MM.1S (cell line): ENCODE measurements at regions not wholly inside any gene's neighbourhood (a gene's known extent, or its start where the extent isn't known, plus 50 kb on each side); places are given as distances from the start of the nearest gene placed in this dataset.

ENCODE experiments used
- DNase-seq: peaks from one replicate; pipeline ENCODE4 v3.0.0-alpha.2; 2015
- H2AFZ ChIP-seq: fragments of 300-600 bp; sonication (generic); 2 replicates; pipeline ENCODE4 v1.6.0; 2016; ENCODE audit warnings: antibody characterized with exemption, low read length
- H3F3A ChIP-seq: fragments of 300-600 bp; sonication (generic); 2 replicates; pipeline ENCODE4 v1.6.1; 2016; ENCODE audit warnings: mild to moderate bottlenecking, antibody characterized with exemption, low read length, moderate library complexity, mixed read lengths; ENCODE audit not compliant: insufficient read depth
- H3K27ac ChIP-seq: fragments of 300-600 bp; sonication (generic); 2 replicates; pipeline ENCODE4 v1.5.1; 2016; ENCODE audit warnings: mild to moderate bottlenecking, low read length
- H3K27me3 ChIP-seq: fragments of 300-600 bp; sonication (generic); replicated peaks from 2 replicates; pipeline ENCODE4 v1.6.0; 2016; ENCODE audit warnings: low read length; ENCODE audit not compliant: insufficient read depth
- H3K36me3 ChIP-seq: fragments of 300-600 bp; sonication (generic); replicated peaks from 2 replicates; pipeline ENCODE4 v1.6.1; 2016; ENCODE audit warnings: mild to moderate bottlenecking, low read length, mixed read lengths; ENCODE audit not compliant: insufficient read depth
- H3K4me1 ChIP-seq: fragments of 300-600 bp; sonication (generic); 2 replicates; pipeline ENCODE4 v1.6.1; 2016; ENCODE audit warnings: low read length, mixed read lengths
- H3K4me2 ChIP-seq: fragments of 300-600 bp; sonication (generic); 2 replicates; pipeline ENCODE4 v1.6.0; 2016; ENCODE audit warnings: low read depth, low read length
- H3K4me3 ChIP-seq: fragments of 300-600 bp; sonication (generic); 2 replicates; pipeline ENCODE4 v1.5.1; 2016; ENCODE audit warnings: low read length, mixed read lengths
- H3K79me2 ChIP-seq: fragments of 300-600 bp; sonication (generic); 2 replicates; pipeline ENCODE4 v1.6.1; 2016; ENCODE audit warnings: mixed run types, low read length, mixed read lengths
- H3K9ac ChIP-seq: fragments of 300-600 bp; sonication (generic); 2 replicates; pipeline ENCODE4 v1.6.1; 2016; ENCODE audit warnings: low read length, mixed read lengths
- H3K9me2 ChIP-seq: fragments of 300-600 bp; sonication (generic); replicated peaks from 2 replicates; pipeline ENCODE4 v1.6.1; 2016; ENCODE audit warnings: mild to moderate bottlenecking, low read length, mixed read lengths; ENCODE audit not compliant: insufficient read depth
- H3K9me3 ChIP-seq: fragments of 300-600 bp; sonication (generic); replicated peaks from 2 replicates; pipeline ENCODE4 v1.6.1; 2016; ENCODE audit warnings: mild to moderate bottlenecking, low read length, mixed read lengths; ENCODE audit not compliant: insufficient read depth
- H4K20me1 ChIP-seq: fragments of 300-600 bp; sonication (generic); 2 replicates; pipeline ENCODE4 v1.6.1; 2016; ENCODE audit warnings: mild to moderate bottlenecking, low read length, moderate library complexity, mixed read lengths; ENCODE audit not compliant: insufficient read depth
- EZH2 ChIP-seq: fragments of 300-600 bp; sonication (generic); optimal IDR thresholded peaks from 2 replicates; pipeline ENCODE3; 2017; ENCODE audit warnings: low read depth, mild to moderate bottlenecking, antibody characterized with exemption, low read length, mixed read lengths
- EZH2phosphoT487 ChIP-seq: fragments of 300-600 bp; sonication (generic); IDR thresholded peaks from 2 replicates; pipeline ENCODE4 v1.6.1; 2018; ENCODE audit warnings: antibody characterized with exemption, low read length
- TF ChIP-seq, protein P1 (sequence below): fragments of 300-600 bp; sonication (generic); IDR thresholded peaks from 2 replicates; pipeline ENCODE4 v1.5.1; 2016; ENCODE audit warnings: antibody characterized with exemption, low read length, mixed read lengths

DNA sequence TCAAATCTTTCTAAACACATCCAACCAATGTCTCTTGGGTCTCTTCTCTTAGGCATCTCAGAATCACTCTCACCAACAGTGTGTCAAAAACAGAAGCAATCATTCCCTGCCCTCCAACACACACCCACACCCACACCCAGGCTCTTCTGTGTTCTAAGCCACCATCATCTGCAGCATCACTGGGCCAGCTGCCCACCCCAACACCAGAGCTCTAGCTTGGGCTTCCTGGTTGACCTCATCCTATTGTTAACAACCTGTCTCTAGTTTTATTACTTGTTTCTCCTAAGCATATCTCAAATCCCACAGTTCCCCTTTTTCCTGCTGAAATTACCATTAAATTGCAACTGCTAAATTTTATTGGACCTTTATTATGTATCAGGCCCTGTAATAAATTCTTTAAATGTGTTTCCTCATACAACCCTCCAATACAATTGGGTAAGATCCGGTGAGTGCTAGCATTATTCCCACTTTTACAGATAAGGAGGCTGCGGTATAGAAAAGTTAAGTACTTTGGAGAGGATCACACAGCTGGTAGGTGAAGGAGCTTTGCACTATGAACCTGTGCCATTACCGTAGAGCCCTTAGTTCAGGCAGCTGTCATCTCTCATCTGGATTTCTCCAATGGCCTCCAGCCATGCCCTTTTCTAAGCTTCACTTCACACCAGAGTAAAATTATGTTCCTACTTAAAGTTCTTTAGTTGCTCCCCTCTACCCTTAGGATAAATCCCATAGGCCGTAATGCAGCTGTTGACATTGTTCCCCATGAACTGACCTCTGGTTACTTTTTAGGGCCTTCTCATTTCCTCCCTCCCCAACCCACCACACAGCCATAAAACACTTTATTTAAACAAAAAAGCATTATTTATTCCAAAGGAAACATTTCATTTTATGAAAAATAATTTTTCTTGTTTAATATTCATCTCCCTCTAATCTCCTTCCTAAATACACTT, 227.7 kb downstream of the B3GLCT start:
- Histone ChIP-seq H3K27ac (no peak overlapping the region), H3K4me3 (no peak overlapping the region), H3K9me2 (no peaks in the 10 kb centered on the region), H3K9me3 (no peaks in the 10 kb centered on the region), H3F3A (no peaks in the 10 kb centered on the region), H3K4me1 (no peaks in the 10 kb centered on the region), H3K4me2 (no peak overlapping the region), H3K36me3 (no peaks in the 10 kb centered on the region), H3K9ac (no peak overlapping the region), H3K79me2 (no peaks in the 10 kb centered on the region), H3K27me3 (no peaks in the 10 kb centered on the region), H2AFZ (no peak overlapping the region), H4K20me1 (no peaks in the 10 kb centered on the region)
- TF ChIP-seq EZH2 (no peak), EZH2phosphoT487 (no peak)
- TF ChIP-seq, protein P1, sequence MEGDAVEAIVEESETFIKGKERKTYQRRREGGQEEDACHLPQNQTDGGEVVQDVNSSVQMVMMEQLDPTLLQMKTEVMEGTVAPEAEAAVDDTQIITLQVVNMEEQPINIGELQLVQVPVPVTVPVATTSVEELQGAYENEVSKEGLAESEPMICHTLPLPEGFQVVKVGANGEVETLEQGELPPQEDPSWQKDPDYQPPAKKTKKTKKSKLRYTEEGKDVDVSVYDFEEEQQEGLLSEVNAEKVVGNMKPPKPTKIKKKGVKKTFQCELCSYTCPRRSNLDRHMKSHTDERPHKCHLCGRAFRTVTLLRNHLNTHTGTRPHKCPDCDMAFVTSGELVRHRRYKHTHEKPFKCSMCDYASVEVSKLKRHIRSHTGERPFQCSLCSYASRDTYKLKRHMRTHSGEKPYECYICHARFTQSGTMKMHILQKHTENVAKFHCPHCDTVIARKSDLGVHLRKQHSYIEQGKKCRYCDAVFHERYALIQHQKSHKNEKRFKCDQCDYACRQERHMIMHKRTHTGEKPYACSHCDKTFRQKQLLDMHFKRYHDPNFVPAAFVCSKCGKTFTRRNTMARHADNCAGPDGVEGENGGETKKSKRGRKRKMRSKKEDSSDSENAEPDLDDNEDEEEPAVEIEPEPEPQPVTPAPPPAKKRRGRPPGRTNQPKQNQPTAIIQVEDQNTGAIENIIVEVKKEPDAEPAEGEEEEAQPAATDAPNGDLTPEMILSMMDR, result no peak
- no peak for DNase-seq

DNA sequence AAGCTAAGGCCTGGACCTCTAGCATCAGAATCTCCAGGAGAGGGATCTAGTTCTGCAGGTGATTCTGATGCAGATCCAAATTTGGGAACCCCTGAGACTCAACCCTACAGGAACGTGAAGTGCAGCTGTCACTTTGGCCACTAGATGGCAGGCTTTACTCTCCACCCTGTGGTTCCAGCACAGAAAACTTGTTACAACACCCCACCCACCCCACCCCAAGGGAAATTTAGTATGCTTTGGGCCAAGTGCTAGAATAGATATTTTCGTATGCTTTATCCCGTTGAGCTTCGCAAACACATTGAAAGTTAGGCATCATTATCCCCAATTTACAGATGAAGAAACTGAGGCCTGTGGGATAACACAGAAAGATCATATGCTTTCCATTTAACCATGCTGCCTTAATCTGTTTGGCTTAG, 232.0 kb downstream of the B3GLCT start:
- Histone ChIP-seq H3K4me2 (no peak overlapping the region), H3K9me3 (no peaks in the 10 kb centered on the region)

DNA sequence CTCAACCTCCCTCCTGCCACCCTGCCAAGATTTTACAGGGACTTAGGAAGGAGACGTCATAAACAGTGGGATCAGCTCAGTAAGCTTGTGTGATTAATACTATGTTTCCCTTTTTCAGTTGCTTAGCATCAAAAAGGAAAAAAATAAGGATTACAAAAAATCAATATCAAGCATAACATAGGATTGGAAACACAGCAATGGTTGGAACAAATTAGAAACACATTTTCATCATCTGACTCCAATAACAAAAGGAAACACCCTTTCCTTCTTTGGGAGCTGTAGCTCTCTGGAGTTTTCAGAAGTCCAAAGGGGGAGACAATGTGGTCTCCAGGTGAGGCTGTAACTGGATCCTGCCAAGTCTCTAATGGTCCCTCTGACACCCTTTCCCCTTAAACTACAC, 233.4 kb downstream of the B3GLCT start:
- no peaks in the 10 kb centered on the region for H3K9me3 ChIP-seq
- no peaks in the 10 kb centered on the region for H3K9me2 ChIP-seq
- no peaks in the 10 kb centered on the region for H4K20me1 ChIP-seq
- no peak overlapping the region for H3K4me3 ChIP-seq
- no peaks in the 10 kb centered on the region for H3K27me3 ChIP-seq
- TF ChIP-seq, protein P1, result no peak
- TF ChIP-seq EZH2, result no peak
- no peak for TF ChIP-seq EZH2phosphoT487
- H3K4me1 ChIP-seq, result no peaks in the 10 kb centered on the region
- no peak overlapping the region for H3K27ac ChIP-seq
- no peak overlapping the region for H3K9ac ChIP-seq
- H3F3A ChIP-seq, result no peaks in the 10 kb centered on the region
- no peaks in the 10 kb centered on the region for H3K36me3 ChIP-seq
- no peak overlapping the region for H2AFZ ChIP-seq
- H3K4me2 ChIP-seq, result no peak overlapping the region
- no peaks in the 10 kb centered on the region for H3K79me2 ChIP-seq
- DNase-seq, result no peak

More for the DNA sequence above, 232.0 kb downstream of the B3GLCT start:
- Histone ChIP-seq H2AFZ (no peak overlapping the region), H4K20me1 (no peaks in the 10 kb centered on the region), H3K27me3 (no peaks in the 10 kb centered on the region), H3K9ac (no peak overlapping the region), H3K9me2 (no peaks in the 10 kb centered on the region), H3K4me3 (no peak overlapping the region), H3K4me1 (no peaks in the 10 kb centered on the region), H3K36me3 (no peaks in the 10 kb centered on the region), H3F3A (no peaks in the 10 kb centered on the region), H3K79me2 (no peaks in the 10 kb centered on the region), H3K27ac (no peak overlapping the region)
- peak; percentile 6 for DNase-seq
- TF ChIP-seq, protein P1, result peak; percentile 37
- no peak for TF ChIP-seq EZH2
